Fibroblast of lung (primary cell): ENCODE measurements at regions not wholly inside any gene's neighbourhood (a gene's known extent, or its start where the extent isn't known, plus 50 kb on each side); places are given as distances from the start of the nearest gene placed in this dataset.
A peak's percentile ranks its signal among the peaks of the same experiment; 100 is the strongest.

Experiments
- DNase-seq, 2 donors: peaks; one replicate each; pipeline versions ENCODE4 v3.0.0 to v3.0.0-alpha.2; 2010; ENCODE audit warnings: low read depth in 2 of 2
- H2AFZ ChIP-seq: 2 replicates; pipeline ENCODE4 v1.5.1; 2012; ENCODE audit warnings: low read length, control low read depth, inconsistent platforms
- H3K27ac ChIP-seq: 2 replicates; pipeline ENCODE4 v1.5.1; 2011; ENCODE audit warnings: low read length, control low read depth; ENCODE audit not compliant: insufficient read depth
- H3K27me3 ChIP-seq: 2 replicates; pipeline ENCODE4 v1.5.1; 2011; ENCODE audit warnings: mild to moderate bottlenecking, low read length; ENCODE audit not compliant: control insufficient read depth, insufficient read depth
- H3K36me3 ChIP-seq: 2 replicates; pipeline ENCODE4 v1.5.1; 2011; ENCODE audit warnings: low read length; ENCODE audit not compliant: control insufficient read depth, insufficient read depth
- H3K4me1 ChIP-seq: 2 replicates; pipeline ENCODE4 v1.5.1; 2011; ENCODE audit warnings: low read length; ENCODE audit not compliant: control insufficient read depth, insufficient read depth; ENCODE audit errors: extremely low read depth
- H3K4me2 ChIP-seq: 2 replicates; pipeline ENCODE4 v1.5.1; 2011; ENCODE audit warnings: low read length, control low read depth; ENCODE audit not compliant: insufficient read depth; ENCODE audit errors: extremely low read depth
- H3K4me3 ChIP-seq, 4 experiments: fragments of 200-600 bp in 1 of 4; sonication (generic) in 1 of 4; replicated peaks in 1 of 4; 2 replicates each; pipeline ENCODE4 v1.5.1; 2011 to 2016; ENCODE audit warnings: low read length in 4 of 4, low read depth in 3 of 4, mild to moderate bottlenecking in 3 of 4, control low read depth in 2 of 4, inconsistent platforms in 1 of 4, mixed read lengths in 1 of 4; ENCODE audit not compliant: insufficient read depth in 1 of 4; ENCODE audit errors: control extremely low read depth in 1 of 4
- H3K79me2 ChIP-seq: 2 replicates; pipeline ENCODE4 v1.5.1; 2012; ENCODE audit warnings: mild to moderate bottlenecking, low read length, inconsistent platforms; ENCODE audit not compliant: control insufficient read depth, insufficient read depth
- H3K9ac ChIP-seq: 2 replicates; pipeline ENCODE4 v1.5.1; 2011; ENCODE audit warnings: mild to moderate bottlenecking, low read length, control low read depth; ENCODE audit not compliant: insufficient read depth
- H3K9me3 ChIP-seq: 2 replicates; pipeline ENCODE4 v1.5.1; 2012; ENCODE audit warnings: low read depth, low read length; ENCODE audit not compliant: control insufficient read depth, insufficient read depth
- H4K20me1 ChIP-seq: 2 replicates; pipeline ENCODE4 v1.5.1; 2011; ENCODE audit warnings: low read length; ENCODE audit not compliant: control insufficient read depth, insufficient read depth; ENCODE audit errors: extremely low read depth
- EZH2 ChIP-seq: IDR thresholded peaks from 2 replicates; pipeline ENCODE4 v1.5.1; 2012; ENCODE audit warnings: low read length, control low read depth, mild to moderate bottlenecking; ENCODE audit errors: missing control alignments
- TF ChIP-seq, protein P1 (sequence below), 2 donors: IDR thresholded peaks in 1 of 2; conservative IDR thresholded peaks in 1 of 2; 1 replicate in 1 of 2; 2 replicates in 1 of 2; pipeline ENCODE4 v1.5.1; 2011 to 2012; ENCODE audit warnings: low read length in 2 of 2, control low read depth in 1 of 2, inconsistent platforms in 1 of 2, low read depth in 1 of 2, mild to moderate bottlenecking in 1 of 2

DNA sequence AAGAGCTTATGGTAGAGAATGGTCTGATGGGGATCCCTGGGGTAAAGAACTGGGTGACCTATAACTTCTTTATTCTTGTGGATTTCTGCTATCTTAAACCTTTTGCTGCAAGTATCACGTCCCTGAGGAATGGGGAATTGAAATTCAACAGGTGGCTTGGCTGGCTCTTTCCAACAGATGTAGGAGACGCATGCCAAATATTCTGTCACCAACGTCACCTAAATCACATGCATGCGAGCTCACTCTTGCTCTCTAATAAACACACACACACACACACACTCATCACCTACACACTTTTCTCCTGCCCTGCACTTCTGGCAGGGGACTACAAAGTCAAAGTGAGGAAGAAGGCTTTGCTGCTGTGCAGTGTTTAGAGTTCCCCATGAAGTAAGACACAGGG, 145.8 kb upstream of the NECTIN3 start:
- no peaks in the 10 kb centered on the region for H3K27me3 ChIP-seq

DNA sequence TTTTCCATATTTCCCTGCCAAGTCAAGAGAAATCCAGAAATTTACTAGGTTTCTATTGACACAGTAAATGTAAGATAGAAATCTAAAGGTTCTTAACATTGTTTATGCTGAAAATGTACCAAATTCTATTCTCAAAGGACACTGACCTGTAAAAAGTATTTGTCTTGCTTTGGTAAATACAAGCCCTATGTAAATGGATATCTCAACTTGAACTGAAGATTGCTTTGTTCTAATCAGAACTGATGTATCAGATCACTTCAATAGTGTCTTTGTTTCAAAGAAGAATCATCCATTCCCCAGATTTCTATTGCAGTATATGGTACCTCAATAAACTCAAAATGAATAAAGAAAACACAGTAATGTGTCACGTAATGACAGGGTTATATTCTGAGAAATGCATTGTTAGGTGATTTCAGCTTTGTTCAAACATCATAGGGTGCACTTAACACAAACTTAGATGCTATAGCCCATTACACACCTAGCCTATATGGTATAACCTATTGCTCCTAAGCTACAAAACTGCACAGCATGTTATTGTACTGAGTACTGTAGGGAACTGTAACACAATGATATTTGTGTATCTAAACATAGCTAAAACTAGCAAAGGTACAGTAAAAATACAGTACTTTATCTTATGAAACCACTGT, 143.5 kb upstream of the NECTIN3 start:
- no peak overlapping the region for H3K4me3 ChIP-seq
- no peak overlapping the region for H3K9ac ChIP-seq
- no peak overlapping the region for H2AFZ ChIP-seq
- no peak overlapping the region for H3K4me2 ChIP-seq
- no peak for DNase-seq
- H3K9me3 ChIP-seq, result no peaks in the 10 kb centered on the region
- no peaks in the 10 kb centered on the region for H3K79me2 ChIP-seq
- no peak overlapping the region for H3K27ac ChIP-seq
- H4K20me1 ChIP-seq, result no peaks in the 10 kb centered on the region
- H3K27me3 ChIP-seq, result no peaks in the 10 kb centered on the region
- no peaks in the 10 kb centered on the region for H3K36me3 ChIP-seq
- no peaks in the 10 kb centered on the region for H3K4me1 ChIP-seq
- TF ChIP-seq, protein P1, sequence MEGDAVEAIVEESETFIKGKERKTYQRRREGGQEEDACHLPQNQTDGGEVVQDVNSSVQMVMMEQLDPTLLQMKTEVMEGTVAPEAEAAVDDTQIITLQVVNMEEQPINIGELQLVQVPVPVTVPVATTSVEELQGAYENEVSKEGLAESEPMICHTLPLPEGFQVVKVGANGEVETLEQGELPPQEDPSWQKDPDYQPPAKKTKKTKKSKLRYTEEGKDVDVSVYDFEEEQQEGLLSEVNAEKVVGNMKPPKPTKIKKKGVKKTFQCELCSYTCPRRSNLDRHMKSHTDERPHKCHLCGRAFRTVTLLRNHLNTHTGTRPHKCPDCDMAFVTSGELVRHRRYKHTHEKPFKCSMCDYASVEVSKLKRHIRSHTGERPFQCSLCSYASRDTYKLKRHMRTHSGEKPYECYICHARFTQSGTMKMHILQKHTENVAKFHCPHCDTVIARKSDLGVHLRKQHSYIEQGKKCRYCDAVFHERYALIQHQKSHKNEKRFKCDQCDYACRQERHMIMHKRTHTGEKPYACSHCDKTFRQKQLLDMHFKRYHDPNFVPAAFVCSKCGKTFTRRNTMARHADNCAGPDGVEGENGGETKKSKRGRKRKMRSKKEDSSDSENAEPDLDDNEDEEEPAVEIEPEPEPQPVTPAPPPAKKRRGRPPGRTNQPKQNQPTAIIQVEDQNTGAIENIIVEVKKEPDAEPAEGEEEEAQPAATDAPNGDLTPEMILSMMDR (conservative IDR thresholded peaks at IDR 0.05 in 1 of 2, IDR thresholded peaks at IDR 0.05 in 1 of 2; ENCODE audit: low read depth in 1 of 2, low read length in 2 of 2), result no peak
- no peak for TF ChIP-seq EZH2

More for the DNA sequence above, 145.8 kb upstream of the NECTIN3 start:
- no peak overlapping the region for H3K4me3 ChIP-seq
- H3K4me2 ChIP-seq, result no peak overlapping the region
- H4K20me1 ChIP-seq, result no peaks in the 10 kb centered on the region
- H2AFZ ChIP-seq, result no peak overlapping the region
- H3K9ac ChIP-seq, result no peak overlapping the region
- no peaks in the 10 kb centered on the region for H3K79me2 ChIP-seq
- TF ChIP-seq, protein P1 (conservative IDR thresholded peaks at IDR 0.05 in 1 of 2, IDR thresholded peaks at IDR 0.05 in 1 of 2; ENCODE audit: low read depth in 1 of 2, low read length in 2 of 2), result no peak
- no peak for TF ChIP-seq EZH2
- H3K27ac ChIP-seq, result no peak overlapping the region
- DNase-seq, result no peak
- H3K4me1 ChIP-seq, result no peaks in the 10 kb centered on the region
- no peaks in the 10 kb centered on the region for H3K9me3 ChIP-seq
- H3K36me3 ChIP-seq, result no peaks in the 10 kb centered on the region

DNA sequence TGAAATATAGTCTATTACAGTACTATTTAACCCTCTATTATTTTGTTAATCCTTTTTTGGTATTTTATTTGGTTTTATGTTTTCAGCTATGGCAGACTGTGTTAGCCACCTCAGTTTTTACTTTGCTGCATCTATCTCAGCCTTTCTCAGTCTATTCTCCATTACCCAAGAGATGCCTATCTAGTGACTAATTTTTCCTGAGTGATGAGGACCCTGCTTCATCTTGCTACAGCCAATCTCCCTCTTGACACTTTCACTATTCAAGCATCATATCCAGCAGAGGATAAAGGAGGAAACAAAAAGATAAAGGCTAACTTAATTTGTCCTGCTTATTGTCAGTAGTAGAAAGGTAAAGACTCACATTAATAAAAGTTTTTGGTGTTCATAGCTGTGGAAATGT, 141.8 kb upstream of the NECTIN3 start:
- no peaks in the 10 kb centered on the region for H3K36me3 ChIP-seq
- peak in 1 of 2 donors; percentile 17 for DNase-seq
- no peaks in the 10 kb centered on the region for H4K20me1 ChIP-seq
- no peak overlapping the region for H2AFZ ChIP-seq
- TF ChIP-seq, protein P1 (conservative IDR thresholded peaks at IDR 0.05 in 1 of 2, IDR thresholded peaks at IDR 0.05 in 1 of 2; ENCODE audit: low read depth in 1 of 2, low read length in 2 of 2), result no peak
- TF ChIP-seq EZH2, result no peak
- no peaks in the 10 kb centered on the region for H3K27me3 ChIP-seq
- H3K9me3 ChIP-seq, result no peaks in the 10 kb centered on the region
- no peaks in the 10 kb centered on the region for H3K4me1 ChIP-seq
- H3K4me3 ChIP-seq, result no peak overlapping the region
- no peak overlapping the region for H3K27ac ChIP-seq
- H3K9ac ChIP-seq, result no peak overlapping the region
- H3K79me2 ChIP-seq, result no peaks in the 10 kb centered on the region
- H3K4me2 ChIP-seq, result no peak overlapping the region
